GM12865 (cell line): ENCODE measurements at regions not wholly inside any gene's neighbourhood (a gene's known extent, or its start where the extent isn't known, plus 50 kb on each side); places are given as distances from the start of the nearest gene placed in this dataset.
"Not testable (repeated sequence)": the region's sequence is repeated elsewhere in the genome, so short reads cannot be mapped to it uniquely, and the experiment has no call there.

Source experiments
- DNase-seq: peaks from one replicate; pipeline ENCODE4 v3.0.0; 2010; ENCODE audit warnings: low read depth
- H3K4me3 ChIP-seq: 2 replicates; pipeline ENCODE4 v1.5.1; 2011; ENCODE audit warnings: mild to moderate bottlenecking, low read depth, low read length, control low read depth
- TF ChIP-seq, protein P1 (sequence below): IDR thresholded peaks from 2 replicates; pipeline ENCODE4 v1.5.1; 2011; ENCODE audit warnings: low read length, control low read depth, low read depth, inconsistent platforms; ENCODE audit not compliant: insufficient read depth; ENCODE audit errors: missing control alignments

DNA sequence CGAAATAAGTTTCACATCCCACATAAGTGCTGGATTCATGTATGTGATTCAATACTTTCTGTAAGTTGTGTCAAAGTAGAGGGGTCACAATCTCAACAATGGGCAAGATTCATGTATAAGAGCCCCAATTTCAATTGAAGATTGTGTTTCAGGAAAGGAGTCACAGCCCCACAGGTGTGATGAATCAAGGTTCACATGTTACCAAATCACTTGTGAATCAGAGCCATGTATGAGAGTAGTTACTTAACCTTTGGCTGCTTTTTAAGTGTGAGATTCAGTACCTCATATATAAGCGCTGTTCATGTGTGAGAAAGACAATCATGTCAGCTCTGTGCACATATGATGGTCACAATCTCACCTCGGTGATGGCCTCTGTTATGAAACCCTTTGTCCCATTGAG lies 1100.0 kb upstream of the AMELY start:
- TF ChIP-seq, protein P1, sequence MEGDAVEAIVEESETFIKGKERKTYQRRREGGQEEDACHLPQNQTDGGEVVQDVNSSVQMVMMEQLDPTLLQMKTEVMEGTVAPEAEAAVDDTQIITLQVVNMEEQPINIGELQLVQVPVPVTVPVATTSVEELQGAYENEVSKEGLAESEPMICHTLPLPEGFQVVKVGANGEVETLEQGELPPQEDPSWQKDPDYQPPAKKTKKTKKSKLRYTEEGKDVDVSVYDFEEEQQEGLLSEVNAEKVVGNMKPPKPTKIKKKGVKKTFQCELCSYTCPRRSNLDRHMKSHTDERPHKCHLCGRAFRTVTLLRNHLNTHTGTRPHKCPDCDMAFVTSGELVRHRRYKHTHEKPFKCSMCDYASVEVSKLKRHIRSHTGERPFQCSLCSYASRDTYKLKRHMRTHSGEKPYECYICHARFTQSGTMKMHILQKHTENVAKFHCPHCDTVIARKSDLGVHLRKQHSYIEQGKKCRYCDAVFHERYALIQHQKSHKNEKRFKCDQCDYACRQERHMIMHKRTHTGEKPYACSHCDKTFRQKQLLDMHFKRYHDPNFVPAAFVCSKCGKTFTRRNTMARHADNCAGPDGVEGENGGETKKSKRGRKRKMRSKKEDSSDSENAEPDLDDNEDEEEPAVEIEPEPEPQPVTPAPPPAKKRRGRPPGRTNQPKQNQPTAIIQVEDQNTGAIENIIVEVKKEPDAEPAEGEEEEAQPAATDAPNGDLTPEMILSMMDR, result no peak
- H3K4me3 ChIP-seq, result no peak overlapping the region

DNA sequence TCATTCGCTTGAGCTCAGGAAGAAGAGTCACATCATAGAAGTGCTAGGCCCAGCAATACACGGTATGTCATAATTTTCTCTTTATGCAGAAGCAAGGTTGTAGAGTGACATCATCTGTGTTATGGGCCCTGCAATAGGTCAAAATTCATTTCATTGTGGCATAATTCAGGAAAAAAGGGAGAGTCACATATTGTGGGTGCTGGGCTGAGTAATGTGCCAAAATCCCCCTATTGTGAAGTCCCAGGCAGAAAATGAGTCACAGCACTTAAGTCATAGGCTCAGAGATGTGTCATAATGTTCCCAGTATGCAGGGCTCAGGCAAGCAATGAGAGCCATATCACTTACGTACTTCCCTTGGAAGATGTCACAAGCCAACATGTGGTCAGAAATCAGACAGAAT lies 1092.6 kb upstream of the AMELY start:
- no peak for DNase-seq

More for the DNA sequence above, 1100.0 kb upstream of the AMELY start:
- no peak for DNase-seq

DNA sequence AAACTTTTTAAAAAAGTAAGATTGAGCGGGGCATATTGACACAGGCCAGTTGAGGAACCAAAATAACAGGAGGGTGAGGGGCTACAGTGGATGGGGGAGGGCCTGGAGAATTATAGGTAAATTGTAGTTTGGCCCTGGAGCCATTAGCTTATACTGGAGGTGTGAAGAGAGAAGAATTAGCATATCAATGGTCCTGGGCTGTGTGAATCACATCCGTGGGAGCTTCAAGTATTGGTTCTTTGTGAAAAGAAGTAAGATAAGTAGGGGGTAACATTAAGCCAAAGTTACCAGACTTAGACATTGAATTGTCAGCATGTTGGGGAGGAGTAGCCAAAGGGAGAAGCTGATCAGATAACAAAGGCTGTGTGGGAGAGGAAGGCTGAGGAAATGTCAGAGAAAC lies 1085.2 kb upstream of the AMELY start:
- DNase-seq, result no peak
- TF ChIP-seq, protein P1, result no peak
- no peak overlapping the region for H3K4me3 ChIP-seq

More for the DNA sequence above, 1092.6 kb upstream of the AMELY start:
- TF ChIP-seq, protein P1, result no peak
- H3K4me3 ChIP-seq, result no peak overlapping the region

DNA sequence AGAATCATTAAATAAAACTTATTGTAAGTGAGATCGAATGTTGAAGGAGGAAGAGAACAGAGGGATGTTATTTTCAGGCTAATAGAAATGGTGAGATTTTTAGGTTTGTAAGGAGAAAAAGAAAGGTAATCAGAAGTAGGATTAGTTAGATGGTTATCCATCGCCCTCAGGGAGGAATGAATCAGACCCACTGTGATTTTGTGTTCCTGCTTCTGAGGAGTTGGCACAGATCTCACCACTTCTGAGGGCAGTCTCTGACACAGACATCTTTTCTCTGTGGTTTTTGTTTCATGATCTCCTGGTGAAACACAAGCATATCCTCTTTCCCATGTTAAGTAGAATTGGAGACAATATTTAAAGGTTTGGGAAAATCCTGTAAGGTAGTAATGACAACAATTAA lies 1083.2 kb upstream of the AMELY start:
- not testable (repeated sequence) for H3K4me3 ChIP-seq, DNase-seq

DNA sequence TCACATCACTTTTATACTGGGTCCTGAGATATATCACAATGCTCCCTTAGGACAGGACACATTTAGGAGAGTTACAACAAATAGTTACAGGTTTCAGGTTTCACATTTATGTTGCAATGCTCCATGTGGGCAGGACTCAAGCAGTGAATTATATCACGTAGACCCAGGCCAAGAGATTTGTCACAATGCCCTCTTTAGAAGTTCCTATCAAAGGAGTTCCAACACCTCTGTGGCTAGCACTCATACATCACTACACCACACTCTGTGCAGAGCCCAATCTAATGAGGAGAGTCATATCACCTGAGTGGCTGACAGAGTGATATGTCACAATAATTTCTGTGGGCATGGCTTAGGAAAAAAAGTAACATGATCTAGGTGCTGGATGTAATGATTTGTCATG lies 1068.2 kb upstream of the AMELY start:
- no peak overlapping the region for H3K4me3 ChIP-seq
- TF ChIP-seq, protein P1, result no peak
- DNase-seq, result no peak

DNA sequence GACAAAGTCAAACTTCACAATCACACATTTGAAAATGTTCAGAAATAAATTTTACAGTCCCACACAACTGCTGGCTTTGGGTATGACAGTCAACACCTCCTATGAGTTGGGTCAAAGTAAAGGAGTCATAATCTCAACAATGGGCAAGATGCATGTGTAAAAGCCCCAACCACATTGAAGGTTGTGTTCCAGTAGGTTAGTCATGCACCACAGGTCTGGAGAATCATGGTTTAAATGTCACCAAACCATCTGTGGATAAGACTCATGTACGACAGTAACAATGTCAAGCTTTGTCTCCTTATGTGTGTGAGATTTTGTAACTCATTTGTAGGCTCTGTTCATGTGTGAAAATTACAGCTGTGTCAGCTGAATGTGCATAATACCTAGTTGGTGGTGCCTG lies 1065.7 kb upstream of the AMELY start:
- no peak overlapping the region for H3K4me3 ChIP-seq
- DNase-seq, result no peak
- TF ChIP-seq, protein P1, result no peak

DNA sequence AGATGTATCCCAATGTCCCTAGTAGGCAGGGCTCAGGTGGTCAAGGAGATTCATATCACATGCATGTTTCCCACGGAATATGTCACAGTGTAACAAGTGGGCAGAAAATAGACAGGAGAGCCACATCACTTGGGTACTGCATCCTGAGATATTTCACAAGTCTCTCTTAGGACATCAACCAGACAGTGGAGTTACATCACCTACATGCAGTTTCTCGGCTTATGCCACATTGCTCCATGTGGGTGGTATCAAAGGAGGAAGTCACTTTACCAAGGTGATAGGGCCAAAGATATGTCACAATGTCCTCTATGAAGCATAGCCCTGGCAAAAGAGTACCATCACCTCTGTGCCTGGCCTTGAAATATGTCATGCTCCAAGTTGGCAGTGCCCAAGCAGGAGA lies 1056.7 kb upstream of the AMELY start:
- H3K4me3 ChIP-seq, result no peak overlapping the region
- no peak for DNase-seq
- TF ChIP-seq, protein P1, result no peak
